ENCODE measurements at regions not wholly inside any gene's neighbourhood (a gene's known extent, or its start where the extent isn't known, plus 50 kb on each side); places are given as distances from the start of the nearest gene placed in this dataset.

- TF ChIP-seq RFX5 (IDR thresholded peaks at IDR 0.05; ENCODE audit: borderline replicate concordance, low read depth, low read length) (no peak), CTBP2 (IDR thresholded peaks at IDR 0.05; ENCODE audit: borderline replicate concordance, insufficient read depth, insufficient read length, low read length) (no peak), PHF8 (conservative IDR thresholded peaks at IDR 0.05; ENCODE audit: low read depth, low read length) (no peak), CBX8 (IDR thresholded peaks at IDR 0.05; ENCODE audit: borderline replicate concordance, low read depth, low read length) (no peak)
These were observed 118.1 kb upstream of the ZNF366 start (continued) for GRCh38 chr5:72625332-72625731.

Measured in H1 (cell line).